HCT116 (cell line): ENCODE measurements at regions not wholly inside any gene's neighbourhood (a gene's known extent, or its start where the extent isn't known, plus 50 kb on each side); places are given as distances from the start of the nearest gene placed in this dataset.

Experiments used
- ATAC-seq: fragments of 200-7000 bp; cut with Tn5 transposase; 2 replicates; pipeline ENCODE4 v1.9.1; 2020; ENCODE audit warnings: mild to moderate bottlenecking, moderate library complexity
- BruUV-seq: library from RNA; stranded (reverse); fragments of 400-500 nt; replicated peaks from 2 replicates; lab custom pipeline; 2021; lab: Mats Ljungman, UMichigan
- CTCF ChIA-PET: fragments of 300-600 bp; sonication (Branson Sonifier 250); formaldehyde crosslinking; loops from one replicate; lab custom pipeline; 2021; ENCODE audit warnings: antibody characterized with exemption; lab: Charles Lee
- POLR2A ChIA-PET: fragments of 300-600, 350-600 bp; sonication (Branson Sonifier 250); formaldehyde crosslinking; loops from one replicate; lab custom pipeline; 2021; ENCODE audit warnings: antibody characterized with exemption; lab: Charles Lee
- RAD21 ChIA-PET, 2 experiments: fragments of 300-600 bp; sonication (Branson Sonifier 250); formaldehyde crosslinking; loops; one replicate each; lab custom pipeline; 2023; ENCODE audit warnings: low total read pairs in 2 of 2; ENCODE audit not compliant: uncharacterized antibody in 2 of 2, unreplicated experiment in 2 of 2, low non-redundant PET in 1 of 2; lab: Charles Lee
- DNase-seq: peaks from one replicate; pipeline ENCODE4 v3.0.0-alpha.2; 2010; ENCODE audit warnings: low read depth, low spot score
- H2AFZ ChIP-seq: fragments of 200-600 bp; shearing (Covaris generic), sonication (generic); 2 replicates; pipeline ENCODE4 v1.6.1; 2017; ENCODE audit warnings: low read depth, mixed run types, mixed read lengths, antibody characterized with exemption, low read length; ENCODE audit not compliant: poor library complexity, severe bottlenecking
- H3K27ac ChIP-seq: 2 replicates; pipeline ENCODE4 v1.5.1; 2012; ENCODE audit warnings: low read depth, low read length
- H3K27me3 ChIP-seq: fragments of 200-600 bp; sonication (generic); 2 replicates; pipeline ENCODE4 v1.6.1; 2016; ENCODE audit warnings: mixed run types, low read length, mixed read lengths; ENCODE audit not compliant: insufficient read depth
- H3K36me3 ChIP-seq, 2 experiments: fragments of 200-500 bp in 1 of 2; fragments of 200-600 bp in 1 of 2; sonication (Bioruptor generic) in 1 of 2; sonication (generic) in 1 of 2; 2 replicates each; pipeline versions ENCODE4 v1.5.1 to v1.6.1; 2014 to 2016; ENCODE audit warnings: low read length in 2 of 2, inconsistent platforms in 1 of 2, mixed read lengths in 1 of 2, mixed run types in 1 of 2; ENCODE audit not compliant: insufficient read depth in 2 of 2, control insufficient read depth in 1 of 2
- H3K4me1 ChIP-seq, 2 experiments: fragments of 200-600 bp in 1 of 2; sonication (generic) in 1 of 2; 2 replicates each; pipeline versions ENCODE4 v1.5.1 to v1.6.1; 2012 to 2017; ENCODE audit warnings: low read length in 2 of 2, inconsistent platforms in 1 of 2, mild to moderate bottlenecking in 1 of 2, mixed read lengths in 1 of 2, mixed run types in 1 of 2, moderate library complexity in 1 of 2; ENCODE audit not compliant: insufficient read depth in 2 of 2, control insufficient read depth in 1 of 2
- H3K4me2 ChIP-seq: fragments of 200-600 bp; sonication (generic); 2 replicates; pipeline ENCODE4 v1.6.1; 2017; ENCODE audit warnings: mixed run types, low read length, mixed read lengths
- H3K4me3 ChIP-seq, 2 experiments: fragments of 200-600 bp in 1 of 2; sonication (generic) in 1 of 2; replicated peaks in 1 of 2; 2 replicates each; pipeline ENCODE4 v1.5.1; 2011 to 2016; ENCODE audit warnings: low read length in 2 of 2, control low read depth in 1 of 2, low read depth in 1 of 2, mild to moderate bottlenecking in 1 of 2, mixed read lengths in 1 of 2, mixed run types in 1 of 2
- H3K79me2 ChIP-seq: fragments of 200-600 bp; sonication (generic); 2 replicates; pipeline ENCODE4 v1.6.1; 2017; ENCODE audit warnings: mild to moderate bottlenecking, mixed run types, low read length, moderate library complexity, mixed read lengths; ENCODE audit not compliant: insufficient read depth
- H3K9ac ChIP-seq: fragments of 200-600 bp; sonication (generic); 2 replicates; pipeline ENCODE4 v1.6.1; 2016; ENCODE audit warnings: low read length, mixed read lengths
- H3K9me2 ChIP-seq: fragments of 200-600 bp; sonication (generic), shearing (Covaris generic); 2 replicates; pipeline ENCODE4 v1.6.1; 2017; ENCODE audit warnings: mixed run types, mild to moderate bottlenecking, moderate library complexity; ENCODE audit not compliant: insufficient read depth
- H3K9me3 ChIP-seq, 2 experiments: fragments of 200-500 bp in 1 of 2; fragments of 200-600 bp in 1 of 2; sonication (Bioruptor generic) in 1 of 2; sonication (generic) in 1 of 2; 2 replicates each; pipeline ENCODE4 v1.6.1; 2014 to 2017; ENCODE audit warnings: low read length in 2 of 2, mixed read lengths in 2 of 2, inconsistent platforms in 1 of 2, low read depth in 1 of 2, mild to moderate bottlenecking in 1 of 2, mixed run types in 1 of 2, moderate library complexity in 1 of 2; ENCODE audit not compliant: control insufficient read depth in 1 of 2, insufficient read depth in 1 of 2
- H4K20me1 ChIP-seq: fragments of 200-600 bp; sonication (generic), shearing (Covaris generic); 2 replicates; pipeline ENCODE4 v1.6.1; 2017; ENCODE audit warnings: mixed run types, mild to moderate bottlenecking, moderate library complexity; ENCODE audit not compliant: insufficient read depth
- CBX3 ChIP-seq: IDR thresholded peaks from 2 replicates; pipeline ENCODE4 v1.6.1; 2012; ENCODE audit warnings: low read depth
- EGR1 ChIP-seq: IDR thresholded peaks from 2 replicates; pipeline ENCODE4 v1.6.1; 2012; ENCODE audit warnings: low read depth
- ELF1 ChIP-seq: IDR thresholded peaks from 2 replicates; pipeline ENCODE4 v1.6.1; 2012; ENCODE audit warnings: low read depth, borderline replicate concordance
- EZH2 ChIP-seq: fragments of 200-600 bp; sonication (generic); IDR thresholded peaks from 2 replicates; pipeline ENCODE4 v1.6.1; 2017; ENCODE audit warnings: antibody characterized with exemption, mixed run types
- EZH2phosphoT487 ChIP-seq: fragments of 200-600 bp; IDR thresholded peaks from 2 replicates; pipeline ENCODE4 v1.6.1; 2018; ENCODE audit warnings: antibody characterized with exemption, borderline replicate concordance
- POLR2A ChIP-seq: IDR thresholded peaks from 2 replicates; pipeline ENCODE4 v1.7.0; 2011; ENCODE audit warnings: borderline replicate concordance; ENCODE audit not compliant: insufficient read depth, insufficient read length; ENCODE audit errors: extremely low read depth
- RAD21 ChIP-seq: IDR thresholded peaks from 2 replicates; pipeline ENCODE4 v1.6.1; 2012; ENCODE audit warnings: low read depth, mild to moderate bottlenecking
- SIN3A ChIP-seq: IDR thresholded peaks from 2 replicates; pipeline ENCODE4 v1.6.1; 2012; ENCODE audit warnings: low read depth
- SP1 ChIP-seq: IDR thresholded peaks from 2 replicates; pipeline ENCODE4 v1.6.1; 2012; ENCODE audit warnings: low read depth
- SRF ChIP-seq: IDR thresholded peaks from 2 replicates; pipeline ENCODE4 v1.6.1; 2012; ENCODE audit warnings: low read depth
- TCF7L2 ChIP-seq: IDR thresholded peaks from 2 replicates; pipeline ENCODE4 v1.7.0; 2011; ENCODE audit warnings: borderline replicate concordance, inconsistent platforms; ENCODE audit not compliant: insufficient read depth, insufficient read length; ENCODE audit errors: extremely low read depth
- YY1 ChIP-seq: IDR thresholded peaks from 2 replicates; pipeline ENCODE4 v1.6.1; 2011; ENCODE audit warnings: low read length, low read depth, moderate library complexity, mild to moderate bottlenecking; ENCODE audit not compliant: insufficient replicate concordance; ENCODE audit errors: extremely low read depth
- ZFX ChIP-seq: fragments of 450-650 bp; IDR thresholded peaks from 2 replicates; pipeline ENCODE4 v1.6.1; 2017
- ZNF274 ChIP-seq: fragments of 200-500 bp; sonication (Bioruptor generic); IDR thresholded peaks from 2 replicates; pipeline ENCODE4 v1.6.1; 2014; ENCODE audit warnings: mild to moderate bottlenecking, low read depth, low read length, inconsistent platforms
- intact Hi-C: fragments of 100-400 bp; cut with micrococcal nuclease; formaldehyde crosslinking; loops from 2 replicates; pipeline ENCODE4 v1.10.0; 2022
- TF ChIP-seq, protein P1 (sequence below): IDR thresholded peaks from 2 replicates; pipeline ENCODE4 v1.6.1; 2011; ENCODE audit warnings: mild to moderate bottlenecking, low read length, moderate library complexity; ENCODE audit not compliant: insufficient replicate concordance; ENCODE audit errors: extremely low read depth
- TF ChIP-seq, protein P2 (sequence below): IDR thresholded peaks from 2 replicates; pipeline ENCODE4 v1.6.1; 2012

DNA sequence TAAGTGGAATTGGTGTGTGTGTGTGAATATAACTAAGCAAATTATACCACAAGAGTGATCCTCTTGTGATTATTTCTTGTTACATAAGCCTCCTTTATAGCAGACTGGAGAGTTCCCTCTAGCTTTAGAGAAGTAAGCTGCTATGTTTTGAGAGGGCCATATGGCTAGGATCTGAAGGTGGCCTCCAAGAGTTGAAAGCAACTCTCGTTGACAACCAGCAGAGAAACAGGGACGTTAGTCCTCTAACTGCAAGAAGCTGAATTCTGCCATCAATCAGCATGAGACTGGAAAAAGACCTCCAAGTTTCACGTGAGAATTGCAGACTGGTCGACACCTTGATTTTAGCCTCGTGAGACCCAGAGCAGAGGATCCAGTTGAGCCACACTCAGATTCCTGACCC, 278.5 kb upstream of the ZNF717 start:
- H3K27me3 ChIP-seq = no peaks in the 10 kb centered on the region
- RAD21 ChIA-PET = no interaction called here
- no peak overlapping the region for H3K4me3 ChIP-seq
- H3K4me1 ChIP-seq = no peaks in the 10 kb centered on the region
- CTCF ChIA-PET = no interaction called here
- H2AFZ ChIP-seq = no peak overlapping the region
- BruUV-seq = no TSS peak
- no peak overlapping the region for H3K4me2 ChIP-seq
- H3K27ac ChIP-seq = no peak overlapping the region
- DNase-seq (no peak), ATAC-seq (no peak)
- H3K36me3 ChIP-seq = no peaks in the 10 kb centered on the region
- no peaks in the 10 kb centered on the region for H3K9me2 ChIP-seq
- H3K9me3 ChIP-seq = peaks cover 6 to 8% of the 10 kb centered on the region in 2 experiments; a peak in 2 of 4 replicates
- no peaks in the 10 kb centered on the region for H4K20me1 ChIP-seq
- POLR2A ChIA-PET = no interaction called here
- H3K9ac ChIP-seq = no peak overlapping the region
- H3K79me2 ChIP-seq = no peaks in the 10 kb centered on the region
- TF ChIP-seq, protein P1, sequence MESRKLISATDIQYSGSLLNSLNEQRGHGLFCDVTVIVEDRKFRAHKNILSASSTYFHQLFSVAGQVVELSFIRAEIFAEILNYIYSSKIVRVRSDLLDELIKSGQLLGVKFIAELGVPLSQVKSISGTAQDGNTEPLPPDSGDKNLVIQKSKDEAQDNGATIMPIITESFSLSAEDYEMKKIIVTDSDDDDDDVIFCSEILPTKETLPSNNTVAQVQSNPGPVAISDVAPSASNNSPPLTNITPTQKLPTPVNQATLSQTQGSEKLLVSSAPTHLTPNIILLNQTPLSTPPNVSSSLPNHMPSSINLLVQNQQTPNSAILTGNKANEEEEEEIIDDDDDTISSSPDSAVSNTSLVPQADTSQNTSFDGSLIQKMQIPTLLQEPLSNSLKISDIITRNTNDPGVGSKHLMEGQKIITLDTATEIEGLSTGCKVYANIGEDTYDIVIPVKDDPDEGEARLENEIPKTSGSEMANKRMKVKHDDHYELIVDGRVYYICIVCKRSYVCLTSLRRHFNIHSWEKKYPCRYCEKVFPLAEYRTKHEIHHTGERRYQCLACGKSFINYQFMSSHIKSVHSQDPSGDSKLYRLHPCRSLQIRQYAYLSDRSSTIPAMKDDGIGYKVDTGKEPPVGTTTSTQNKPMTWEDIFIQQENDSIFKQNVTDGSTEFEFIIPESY = no peak
- TF ChIP-seq ELF1 = no peak
- no peak for TF ChIP-seq RAD21
- TF ChIP-seq TCF7L2 = no peak
- no peak for TF ChIP-seq CBX3
- TF ChIP-seq SP1 = no peak
- TF ChIP-seq ZFX = no peak
- TF ChIP-seq ZNF274 = no peak
- TF ChIP-seq EZH2 = no peak
- no peak for TF ChIP-seq SRF
- no peak for TF ChIP-seq EGR1
- TF ChIP-seq EZH2phosphoT487 = no peak
- no peak for TF ChIP-seq POLR2A
- no peak for TF ChIP-seq SIN3A
- TF ChIP-seq YY1 = no peak
- TF ChIP-seq, protein P2, sequence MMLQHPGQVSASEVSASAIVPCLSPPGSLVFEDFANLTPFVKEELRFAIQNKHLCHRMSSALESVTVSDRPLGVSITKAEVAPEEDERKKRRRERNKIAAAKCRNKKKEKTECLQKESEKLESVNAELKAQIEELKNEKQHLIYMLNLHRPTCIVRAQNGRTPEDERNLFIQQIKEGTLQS = no peak
- intact Hi-C loops = no loop called here
